Activated CD4-positive, alpha-beta T cell treated with anti-CD3 and anti-CD28 coated beads, Interleukin-2, amount 10 ng/mL, durations not matched to agents 24 days and 14 days (primary cell): ENCODE measurements at regions not wholly inside any gene's neighbourhood (a gene's known extent, or its start where the extent isn't known, plus 50 kb on each side); places are given as distances from the start of the nearest gene placed in this dataset.
"Not testable (repeated sequence)": the region's sequence is repeated elsewhere in the genome, so short reads cannot be mapped to it uniquely, and the experiment has no call there.

ENCODE experiments used
- DNase-seq: peaks from one replicate; pipeline ENCODE4 v3.0.0; 2022
- H3K27ac Mint-ChIP-seq: one replicate; pipeline ENCODE4 v1.8.0; 2022; ENCODE audit warnings: mild to moderate bottlenecking, mixed read lengths
- H3K27me3 Mint-ChIP-seq: one replicate; pipeline ENCODE4 v1.8.0; 2022; ENCODE audit warnings: mixed read lengths
- H3K36me3 Mint-ChIP-seq: one replicate; pipeline ENCODE4 v1.8.0; 2022; ENCODE audit warnings: low read depth, mild to moderate bottlenecking, mixed read lengths
- H3K4me1 Mint-ChIP-seq: one replicate; pipeline ENCODE4 v1.8.0; 2021; ENCODE audit warnings: mixed read lengths
- H3K4me3 Mint-ChIP-seq: one replicate; pipeline ENCODE4 v1.8.0; 2022; ENCODE audit warnings: mild to moderate bottlenecking, moderate library complexity, mixed read lengths
- H3K9me3 Mint-ChIP-seq: one replicate; pipeline ENCODE4 v1.8.0; 2021; ENCODE audit warnings: mixed read lengths
- intact Hi-C: fragments of 100-400 bp; cut with micrococcal nuclease; formaldehyde crosslinking; loops from one replicate; pipeline ENCODE4 v1.15.1; 2023

DNA sequence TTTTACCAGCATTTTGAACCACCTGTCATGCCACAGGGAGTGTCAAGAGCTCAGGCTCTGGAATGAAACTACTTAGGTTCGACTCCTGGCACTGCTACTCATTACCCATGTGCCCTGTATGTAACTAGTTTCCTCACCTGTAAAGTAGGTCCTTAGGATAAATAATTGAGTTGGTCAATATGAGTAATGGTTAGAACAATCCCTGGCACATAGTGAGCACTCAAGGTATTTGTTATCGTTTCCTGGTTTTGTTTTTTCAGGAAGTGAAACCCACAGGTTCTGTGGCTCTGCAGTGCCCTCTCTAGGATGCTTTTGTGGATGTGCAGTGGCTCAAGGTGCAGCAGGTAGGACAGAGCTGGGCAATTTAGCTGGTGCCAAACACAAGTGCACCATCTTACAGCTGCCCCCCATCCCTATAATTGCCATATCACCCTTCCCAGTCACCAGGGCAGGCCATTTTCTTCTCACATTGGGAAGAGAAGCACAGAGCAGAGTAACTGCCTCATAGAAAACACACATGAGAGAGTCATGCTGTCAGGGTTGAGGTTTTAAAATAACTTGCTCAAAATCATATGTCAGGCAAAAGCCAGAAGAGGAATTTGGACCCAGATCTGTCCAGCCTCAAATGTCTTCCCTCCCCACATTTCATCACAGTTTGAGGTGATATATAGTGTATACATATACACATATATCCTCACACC is 297.5 kb downstream of the RPAP3 start:
- intact Hi-C loops: no loop called here
- DNase-seq: peak; percentile 81
- no peak overlapping the region for H3K4me3 Mint-ChIP-seq

DNA sequence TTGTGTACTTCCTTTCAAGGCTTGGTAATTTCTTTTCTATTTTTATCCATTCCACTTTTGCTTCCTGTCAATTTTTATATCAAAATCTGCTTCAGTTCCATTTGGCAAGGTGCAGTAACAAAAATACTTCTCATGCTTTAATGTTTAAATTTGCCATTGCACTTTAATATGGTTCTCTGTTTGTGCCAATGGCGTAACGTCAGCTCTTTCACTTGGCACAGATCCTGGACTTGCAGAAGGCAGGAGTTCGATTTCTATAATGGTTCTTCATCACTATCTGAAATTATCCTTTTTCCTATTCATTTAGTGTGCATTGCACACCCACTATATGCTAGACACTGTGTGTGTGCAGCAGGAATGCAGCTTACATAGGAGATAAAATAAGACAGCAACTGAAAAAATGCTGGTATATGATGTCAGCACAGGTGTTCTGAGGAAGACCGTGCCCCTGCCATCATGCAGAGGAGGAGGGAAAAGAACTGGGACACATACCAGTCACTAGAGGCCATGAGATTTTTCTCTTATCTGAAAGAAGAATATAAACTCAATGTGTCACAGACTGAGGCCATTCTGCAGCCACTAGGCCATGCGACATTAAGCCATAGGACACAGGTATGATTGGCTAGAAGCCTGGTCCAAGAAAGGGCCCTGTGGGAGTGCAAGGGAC is 298.2 kb downstream of the RPAP3 start:
- Mint-ChIP-seq H3K27ac (peak overlapping the region; percentile 45), H3K4me1 (peaks cover 44% of the 10 kb centered on the region), H3K4me3 (no peak overlapping the region)

More for the DNA sequence above, 297.5 kb downstream of the RPAP3 start:
- H3K27ac Mint-ChIP-seq: no peak overlapping the region
- H3K27me3 Mint-ChIP-seq: no peaks in the 10 kb centered on the region
- peaks cover 7% of the 10 kb centered on the region for H3K36me3 Mint-ChIP-seq
- H3K9me3 Mint-ChIP-seq: peaks cover 10% of the 10 kb centered on the region
- H3K4me1 Mint-ChIP-seq: peaks cover 43% of the 10 kb centered on the region

GRCh38 chr12:47403681-47404080 is 302.1 kb downstream of the RPAP3 start:
- intact Hi-C loops: no loop called here
- DNase-seq: no peak
- H3K9me3 Mint-ChIP-seq: peaks cover 10% of the 10 kb centered on the region
- no peak overlapping the region for H3K4me3 Mint-ChIP-seq
- H3K27ac Mint-ChIP-seq: no peak overlapping the region
- no peaks in the 10 kb centered on the region for H3K27me3 Mint-ChIP-seq
- peaks cover 56% of the 10 kb centered on the region for H3K4me1 Mint-ChIP-seq
- peaks cover 24% of the 10 kb centered on the region for H3K36me3 Mint-ChIP-seq

More for the DNA sequence above, 298.2 kb downstream of the RPAP3 start:
- DNase-seq: no peak
- no peaks in the 10 kb centered on the region for H3K27me3 Mint-ChIP-seq
- intact Hi-C loops: no loop called here
- H3K36me3 Mint-ChIP-seq: peaks cover 7% of the 10 kb centered on the region
- H3K9me3 Mint-ChIP-seq: peaks cover 10% of the 10 kb centered on the region

DNA sequence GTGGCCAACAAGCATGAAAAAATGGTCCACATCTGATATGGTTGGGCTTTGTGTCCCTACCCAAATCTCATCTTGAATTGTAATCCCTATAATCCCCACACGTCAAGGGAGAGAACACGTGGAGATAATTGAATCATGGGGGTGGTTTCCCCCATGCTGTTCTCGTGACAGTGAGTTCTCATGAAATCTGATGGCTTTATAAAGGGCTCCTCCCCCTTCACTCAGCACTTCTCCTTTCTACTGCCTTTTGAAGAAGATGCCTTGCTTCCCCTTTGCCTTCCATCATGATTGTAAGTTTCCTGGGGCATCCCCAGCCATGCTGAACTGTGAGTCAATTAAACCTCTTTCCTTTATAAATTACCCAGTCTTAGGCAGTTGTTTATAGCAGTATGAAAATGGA is 304.6 kb downstream of the RPAP3 start:
- H3K27me3 Mint-ChIP-seq: not testable (repeated sequence)

DNA sequence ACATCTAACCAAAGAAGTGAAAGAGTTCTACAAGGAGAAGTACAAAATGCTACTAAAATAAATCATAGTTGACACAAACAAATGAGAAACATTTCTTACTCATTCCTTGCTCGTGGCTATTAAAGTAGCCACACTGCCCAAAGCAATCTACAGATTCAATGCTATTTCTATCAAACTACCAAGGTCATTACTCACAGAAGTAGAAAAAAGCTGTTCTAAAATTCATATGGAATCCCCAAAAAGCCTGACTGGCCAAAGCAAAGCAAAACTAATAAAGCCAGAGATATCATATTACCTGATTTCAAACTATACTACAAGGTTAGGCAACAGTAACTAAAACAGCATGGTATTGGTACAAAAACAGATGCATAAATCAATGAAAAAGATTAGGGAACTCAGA is 305.6 kb downstream of the RPAP3 start:
- Mint-ChIP-seq H3K36me3 (peaks cover 38% of the 10 kb centered on the region), H3K4me3 (no peak overlapping the region), H3K27ac (peak overlapping the region; percentile 45), H3K4me1 (peaks cover 64% of the 10 kb centered on the region), H3K9me3 (no peaks in the 10 kb centered on the region), H3K27me3 (no peaks in the 10 kb centered on the region)
- intact Hi-C loops: no loop called here
- DNase-seq: no peak

More for the DNA sequence above, 304.6 kb downstream of the RPAP3 start:
- peak overlapping the region; percentile 59 for H3K27ac Mint-ChIP-seq
- H3K4me3 Mint-ChIP-seq, intact Hi-C loops, H3K9me3 Mint-ChIP-seq: not testable (repeated sequence)
- peak; percentile 54 for DNase-seq
- H3K4me1 Mint-ChIP-seq: peaks cover 62% of the 10 kb centered on the region
- peaks cover 41% of the 10 kb centered on the region for H3K36me3 Mint-ChIP-seq

GRCh38 chr12:47397664-47398281 is 308.1 kb downstream of the RPAP3 start:
- intact Hi-C loops: loop anchor here (1.0 to 10.0 kb wide), 11 partner anchors 9 to 417 kb away; partner anchors contain the start of genes AMIGO2, HDAC7 and PCED1B
- Mint-ChIP-seq H3K36me3 (peaks cover 42% of the 10 kb centered on the region), H3K9me3 (no peaks in the 10 kb centered on the region), H3K27ac (peak overlapping the region; percentile 99), H3K4me3 (peak overlapping the region; percentile 59), H3K4me1 (peaks cover 79% of the 10 kb centered on the region), H3K27me3 (no peaks in the 10 kb centered on the region)
- peak; percentile 84 for DNase-seq

GRCh38 chr12:47396902-47397663 is 308.7 kb downstream of the RPAP3 start:
- H3K9me3 Mint-ChIP-seq: no peaks in the 10 kb centered on the region
- H3K27me3 Mint-ChIP-seq: no peaks in the 10 kb centered on the region
- H3K4me3 Mint-ChIP-seq: peak overlapping the region; percentile 59
- H3K36me3 Mint-ChIP-seq: peaks cover 42% of the 10 kb centered on the region
- intact Hi-C loops: loop anchor here (1.0 to 10.0 kb wide), 11 partner anchors 9 to 418 kb away; partner anchors contain the start of genes AMIGO2, HDAC7 and PCED1B
- peak overlapping the region; percentile 99 for H3K27ac Mint-ChIP-seq
- H3K4me1 Mint-ChIP-seq: peaks cover 80% of the 10 kb centered on the region
- peak; percentile 75 for DNase-seq

DNA sequence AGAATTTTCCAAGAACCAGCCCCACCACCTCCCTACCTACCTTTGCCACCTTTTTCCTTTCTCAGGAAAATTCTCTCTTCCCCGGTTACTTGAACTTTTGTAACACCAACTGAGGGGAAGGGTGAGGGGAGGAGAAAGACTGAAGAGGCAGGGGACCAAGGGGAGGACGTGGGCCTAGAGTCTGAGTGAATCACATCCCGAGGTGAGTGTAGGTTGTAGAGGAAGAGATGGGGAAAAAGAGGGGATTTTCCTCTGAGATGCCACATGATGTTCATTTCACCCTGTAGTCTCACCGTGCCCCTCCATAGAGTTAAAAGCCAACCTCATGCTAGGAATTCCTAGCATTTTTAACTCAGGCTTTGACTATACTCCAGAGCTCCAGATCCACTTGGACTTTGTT is 311.8 kb downstream of the RPAP3 start:
- Mint-ChIP-seq H3K27ac (peak overlapping the region; percentile 99), H3K4me1 (peaks cover 81% of the 10 kb centered on the region), H3K27me3 (no peaks in the 10 kb centered on the region), H3K36me3 (peaks cover 41% of the 10 kb centered on the region), H3K4me3 (peak overlapping the region; percentile 72), H3K9me3 (peaks cover 9% of the 10 kb centered on the region)
- DNase-seq: peak; percentile 64
- intact Hi-C loops: loop anchor here (1.0 to 10.0 kb wide), 5 partner anchors 38 to 1127 kb away; partner anchors contain the start of genes HDAC7, RPAP3, SLC38A1 and SLC38A2

DNA sequence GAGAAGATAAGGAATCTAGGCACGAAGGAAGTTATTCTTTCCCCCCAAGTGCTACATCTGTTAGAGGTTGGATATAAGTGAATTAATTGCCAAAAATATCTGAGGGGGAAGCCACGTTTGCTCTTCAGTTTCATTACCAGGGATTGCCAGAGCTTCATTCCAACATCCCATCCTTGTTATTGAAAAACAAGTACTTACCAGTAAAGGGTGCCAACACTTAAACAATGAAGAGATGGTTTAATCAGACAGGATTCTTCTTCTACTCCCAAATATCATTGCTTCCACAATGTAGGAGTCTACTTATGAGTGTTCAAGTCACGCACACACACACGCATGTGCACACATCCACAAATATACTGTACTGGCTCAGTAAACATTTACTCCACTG is 312.4 kb downstream of the RPAP3 start:
- Mint-ChIP-seq H3K36me3 (peaks cover 42% of the 10 kb centered on the region), H3K27ac (peak overlapping the region; percentile 99), H3K4me3 (peak overlapping the region; percentile 72), H3K4me1 (peaks cover 84% of the 10 kb centered on the region), H3K27me3 (no peaks in the 10 kb centered on the region), H3K9me3 (peaks cover 9% of the 10 kb centered on the region)
- DNase-seq: peak; percentile 54
- intact Hi-C loops: loop anchor here (5.0 to 10.0 kb wide), 4 partner anchors 314 to 1126 kb away; partner anchors contain the start of genes HDAC7, RPAP3, SLC38A1 and SLC38A2

DNA sequence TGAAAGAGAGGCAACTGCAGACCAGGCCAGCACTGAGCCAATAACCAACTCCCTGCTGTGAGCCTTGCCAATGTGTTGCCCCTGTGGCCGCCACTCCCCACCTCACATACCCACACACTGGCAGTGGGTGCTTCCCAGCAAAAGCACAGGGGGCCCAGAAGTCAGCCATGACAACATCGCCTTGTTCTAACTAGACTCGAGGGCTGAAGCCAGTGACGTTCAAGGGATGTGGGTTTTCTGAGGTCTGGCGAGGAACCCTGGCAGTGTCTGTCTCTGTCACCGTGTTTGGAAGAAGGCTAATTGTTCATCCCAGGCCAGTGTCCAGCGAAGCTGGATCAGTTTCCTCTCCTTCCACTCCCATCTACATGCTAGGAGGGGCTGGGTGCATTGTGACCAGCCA is 311.8 kb upstream of the AMIGO2 start:
- Mint-ChIP-seq H3K36me3 (peaks cover 36% of the 10 kb centered on the region), H3K27me3 (no peaks in the 10 kb centered on the region), H3K27ac (peak overlapping the region; percentile 99), H3K9me3 (peaks cover 9% of the 10 kb centered on the region), H3K4me3 (peak overlapping the region; percentile 81), H3K4me1 (peaks cover 77% of the 10 kb centered on the region)
- peak; percentile 88 for DNase-seq
- intact Hi-C loops: loop anchor here (1.0 to 10.0 kb wide), 6 partner anchors 30 to 1175 kb away; partner anchors contain the start of genes HDAC7, RPAP3, SLC38A1 and SLC38A2

DNA sequence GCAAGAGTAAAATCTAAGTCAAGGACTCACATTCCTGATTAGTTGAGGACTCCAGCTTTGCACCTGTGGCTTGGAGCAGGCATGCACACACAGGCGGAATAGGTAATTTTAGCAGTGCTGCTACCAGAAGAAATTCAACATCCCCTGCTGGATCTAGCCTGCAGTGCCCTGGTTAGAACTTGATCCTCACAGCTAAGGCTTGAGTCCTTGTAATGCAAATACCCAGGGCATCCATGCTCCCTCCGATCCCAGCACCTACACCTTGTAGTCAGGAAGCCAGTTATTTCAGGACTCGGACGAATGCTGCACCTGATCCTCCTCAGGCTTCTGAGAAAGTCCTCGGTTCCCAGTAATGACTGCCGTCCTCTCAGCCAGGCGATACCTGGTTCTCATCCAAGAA is 309.0 kb upstream of the AMIGO2 start:
- peaks cover 14% of the 10 kb centered on the region for H3K9me3 Mint-ChIP-seq
- intact Hi-C loops: loop anchor here (1.0 kb wide), 1 partner anchor 9 kb away; no protein-coding TSS in a partner anchor
- H3K4me3 Mint-ChIP-seq: no peak overlapping the region
- H3K27me3 Mint-ChIP-seq: no peaks in the 10 kb centered on the region
- H3K27ac Mint-ChIP-seq: peak overlapping the region; percentile 79
- peak; percentile 53 for DNase-seq
- peaks cover 73% of the 10 kb centered on the region for H3K4me1 Mint-ChIP-seq
- H3K36me3 Mint-ChIP-seq: peaks cover 34% of the 10 kb centered on the region

DNA sequence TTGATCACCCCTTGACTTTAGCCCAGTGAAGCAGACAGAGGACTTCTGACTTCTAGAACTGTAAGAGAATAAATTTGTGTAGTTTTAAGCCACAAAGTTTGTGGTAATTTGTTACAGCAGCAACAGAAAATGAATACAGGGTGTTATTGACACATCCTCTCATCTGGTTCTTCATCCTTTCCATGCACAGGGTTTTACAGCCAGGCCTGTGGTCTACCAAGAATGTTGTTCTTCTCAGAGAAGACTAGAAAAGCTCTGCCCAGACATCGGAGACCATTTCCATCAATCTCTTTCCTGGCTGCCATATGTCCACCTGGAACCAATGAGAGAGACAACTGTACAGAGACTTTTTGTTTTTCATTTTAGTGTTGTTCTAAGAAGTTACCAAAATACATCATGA is 308.2 kb upstream of the AMIGO2 start:
- intact Hi-C loops: loop anchor here (1.0 kb wide), 1 partner anchor 9 kb away; no protein-coding TSS in a partner anchor
- DNase-seq: no peak
- H3K4me1 Mint-ChIP-seq: peaks cover 69% of the 10 kb centered on the region
- peaks cover 33% of the 10 kb centered on the region for H3K36me3 Mint-ChIP-seq
- no peaks in the 10 kb centered on the region for H3K27me3 Mint-ChIP-seq
- H3K27ac Mint-ChIP-seq: peak overlapping the region; percentile 79
- H3K9me3 Mint-ChIP-seq: peaks cover 14% of the 10 kb centered on the region
- H3K4me3 Mint-ChIP-seq: peak overlapping the region; percentile 7

DNA sequence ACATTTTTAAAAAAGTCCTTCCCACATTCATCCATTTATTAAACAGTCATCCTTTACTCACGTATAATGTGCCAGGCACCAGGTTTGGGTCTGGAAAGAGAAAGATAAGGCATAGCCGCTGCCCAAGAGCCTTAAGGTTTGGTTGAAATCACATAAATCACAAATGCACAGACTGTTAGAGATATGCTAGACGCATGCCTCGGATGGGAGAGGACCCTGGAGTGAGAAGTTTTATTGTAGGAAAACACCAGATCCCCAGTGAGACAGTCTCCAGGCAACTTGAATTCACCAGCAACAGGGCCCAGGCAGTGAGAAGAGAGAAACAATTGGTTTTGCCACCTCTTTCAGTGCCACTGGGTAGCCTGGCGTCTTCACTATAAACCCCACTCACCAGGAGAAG is 305.9 kb upstream of the AMIGO2 start:
- intact Hi-C loops: no loop called here
- peaks cover 62% of the 10 kb centered on the region for H3K4me1 Mint-ChIP-seq
- H3K36me3 Mint-ChIP-seq: peaks cover 27% of the 10 kb centered on the region
- no peak overlapping the region for H3K4me3 Mint-ChIP-seq
- peak overlapping the region; percentile 63 for H3K27ac Mint-ChIP-seq
- DNase-seq: no peak
- H3K27me3 Mint-ChIP-seq: no peaks in the 10 kb centered on the region
- H3K9me3 Mint-ChIP-seq: peaks cover 11% of the 10 kb centered on the region
